KMS-11 (cell line): ENCODE measurements at regions not wholly inside any gene's neighbourhood (a gene's known extent, or its start where the extent isn't known, plus 50 kb on each side); places are given as distances from the start of the nearest gene placed in this dataset.

Experiments used
- H2AFZ ChIP-seq: fragments of 200-600 bp; sonication (generic); 2 replicates; pipeline ENCODE4 v1.6.1; 2016; ENCODE audit warnings: antibody characterized with exemption, mixed run types, low read depth
- H3K27ac ChIP-seq: fragments of 200-600 bp; sonication (generic); 2 replicates; pipeline ENCODE4 v1.6.1; 2016; ENCODE audit warnings: mild to moderate bottlenecking, mixed run types
- H3K27me3 ChIP-seq: fragments of 200-600 bp; sonication (generic); 2 replicates; pipeline ENCODE4 v1.6.1; 2017; ENCODE audit warnings: mild to moderate bottlenecking, low read depth, mixed run types, moderate library complexity; ENCODE audit not compliant: insufficient read depth
- H3K36me3 ChIP-seq: fragments of 200-600 bp; sonication (generic); 2 replicates; pipeline ENCODE4 v1.6.1; 2017; ENCODE audit warnings: mild to moderate bottlenecking, mixed run types; ENCODE audit not compliant: insufficient read depth
- H3K4me1 ChIP-seq: fragments of 200-600 bp; sonication (generic); 2 replicates; pipeline ENCODE4 v1.6.1; 2016; ENCODE audit warnings: mild to moderate bottlenecking, low read depth, mixed run types; ENCODE audit not compliant: poor library complexity, severe bottlenecking
- H3K4me2 ChIP-seq: fragments of 200-600 bp; sonication (generic); 2 replicates; pipeline ENCODE4 v1.7.0; 2016; ENCODE audit warnings: mild to moderate bottlenecking, mixed run types
- H3K4me3 ChIP-seq: fragments of 200-600 bp; sonication (generic); IDR thresholded peaks from 2 replicates; pipeline ENCODE4 v1.6.1; 2017; ENCODE audit warnings: low read depth, low read length, mixed read lengths; ENCODE audit not compliant: insufficient read depth
- H3K79me2 ChIP-seq: fragments of 200-600 bp; sonication (generic); 2 replicates; pipeline ENCODE4 v1.6.1; 2016; ENCODE audit warnings: low read depth, mixed run types; ENCODE audit not compliant: insufficient read depth
- H3K9ac ChIP-seq: fragments of 200-600 bp; sonication (generic); 2 replicates; pipeline ENCODE4 v1.6.1; 2016; ENCODE audit warnings: mild to moderate bottlenecking, mixed run types
- H4K20me1 ChIP-seq: fragments of 200-600 bp; sonication (generic); 2 replicates; pipeline ENCODE4 v1.6.1; 2016; ENCODE audit warnings: mild to moderate bottlenecking, mixed run types; ENCODE audit not compliant: insufficient read depth
- CTCF ChIP-seq: fragments of 200-600 bp; sonication (generic); conservative IDR thresholded peaks from 2 replicates; pipeline ENCODE4 v1.6.1; 2017; ENCODE audit warnings: low read depth, mild to moderate bottlenecking, antibody characterized with exemption, low read length, moderate library complexity, mixed read lengths

GRCh38 chr1:58258082-58258481 lies 288.4 kb downstream of the OMA1 start:
- H4K20me1 ChIP-seq: no peaks in the 10 kb centered on the region
- no peak overlapping the region for H3K9ac ChIP-seq
- H3K27me3 ChIP-seq: no peaks in the 10 kb centered on the region
- H3K36me3 ChIP-seq: no peaks in the 10 kb centered on the region
- H3K4me2 ChIP-seq: no peak overlapping the region
- H3K79me2 ChIP-seq: no peaks in the 10 kb centered on the region
- no peak overlapping the region for H3K27ac ChIP-seq
- TF ChIP-seq CTCF: no peak
- H3K4me3 ChIP-seq: no peak overlapping the region
- no peaks in the 10 kb centered on the region for H3K4me1 ChIP-seq
- H2AFZ ChIP-seq: no peak overlapping the region

GRCh38 chr1:58257003-58257402 lies 289.5 kb downstream of the OMA1 start:
- Histone ChIP-seq H3K4me3 (no peak overlapping the region), H2AFZ (no peak overlapping the region), H3K36me3 (no peaks in the 10 kb centered on the region), H3K4me1 (no peaks in the 10 kb centered on the region), H4K20me1 (no peaks in the 10 kb centered on the region), H3K27me3 (no peaks in the 10 kb centered on the region), H3K79me2 (no peaks in the 10 kb centered on the region), H3K4me2 (no peak overlapping the region), H3K27ac (no peak overlapping the region), H3K9ac (no peak overlapping the region)
- no peak for TF ChIP-seq CTCF

GRCh38 chr1:58256546-58256945 lies 290.0 kb downstream of the OMA1 start:
- Histone ChIP-seq H3K4me3 (no peak overlapping the region), H4K20me1 (no peaks in the 10 kb centered on the region), H3K27ac (no peak overlapping the region), H3K79me2 (no peaks in the 10 kb centered on the region), H3K9ac (no peak overlapping the region), H3K27me3 (no peaks in the 10 kb centered on the region), H3K36me3 (no peaks in the 10 kb centered on the region), H2AFZ (no peak overlapping the region), H3K4me2 (no peak overlapping the region), H3K4me1 (no peaks in the 10 kb centered on the region)
- no peak for TF ChIP-seq CTCF

GRCh38 chr1:58256041-58256440 lies 290.5 kb downstream of the OMA1 start:
- H3K9ac ChIP-seq: no peak overlapping the region
- no peaks in the 10 kb centered on the region for H3K79me2 ChIP-seq
- TF ChIP-seq CTCF: no peak
- no peaks in the 10 kb centered on the region for H3K27me3 ChIP-seq
- no peak overlapping the region for H3K4me2 ChIP-seq
- H3K27ac ChIP-seq: no peak overlapping the region
- no peak overlapping the region for H3K4me3 ChIP-seq
- no peaks in the 10 kb centered on the region for H3K36me3 ChIP-seq
- H3K4me1 ChIP-seq: no peaks in the 10 kb centered on the region
- no peak overlapping the region for H2AFZ ChIP-seq
- H4K20me1 ChIP-seq: no peaks in the 10 kb centered on the region

- H3K4me1 ChIP-seq: no peaks in the 10 kb centered on the region
- H3K4me2 ChIP-seq: no peak overlapping the region
- no peak for TF ChIP-seq CTCF
- no peaks in the 10 kb centered on the region for H3K36me3 ChIP-seq
- H3K27ac ChIP-seq: no peak overlapping the region
- H4K20me1 ChIP-seq: no peaks in the 10 kb centered on the region
- no peaks in the 10 kb centered on the region for H3K79me2 ChIP-seq
- no peak overlapping the region for H2AFZ ChIP-seq
- no peak overlapping the region for H3K4me3 ChIP-seq
- no peaks in the 10 kb centered on the region for H3K27me3 ChIP-seq
- H3K9ac ChIP-seq: no peak overlapping the region
Observed at GRCh38 chr1:58255192-58255591, 291.3 kb downstream of the OMA1 start.
